Right kidney (tissue), 1 donor: ENCODE measurements at regions not wholly inside any gene's neighbourhood (a gene's known extent, or its start where the extent isn't known, plus 50 kb on each side); places are given as distances from the start of the nearest gene placed in this dataset.
"Not testable (repeated sequence)": the region's sequence is repeated elsewhere in the genome, so short reads cannot be mapped to it uniquely, and the experiment has no call there.

Source experiments
- DNase-seq: peaks from one replicate; pipeline ENCODE4 v3.0.0-alpha.2; 2016

GRCh38 chr9:24832307-24832706, 286.6 kb upstream of the IZUMO3 start:
- DNase-seq = no peak

GRCh38 chr9:24828687-24829086, 283.0 kb upstream of the IZUMO3 start:
- no peak for DNase-seq

GRCh38 chr9:24824607-24825006, 278.9 kb upstream of the IZUMO3 start:
- no peak for DNase-seq

- no peak for DNase-seq
Observed at GRCh38 chr9:24820196-24820595, 274.5 kb upstream of the IZUMO3 start.

GRCh38 chr9:24817756-24818155, 272.1 kb upstream of the IZUMO3 start:
- no peak for DNase-seq

- no peak for DNase-seq
Observed at GRCh38 chr9:24816006-24816405, 270.3 kb upstream of the IZUMO3 start.

GRCh38 chr9:24801344-24801743, 255.6 kb upstream of the IZUMO3 start:
- no peak for DNase-seq

- DNase-seq = no peak
Observed at GRCh38 chr9:24793787-24794186, 248.1 kb upstream of the IZUMO3 start.

- no peak for DNase-seq
Observed at GRCh38 chr9:24776226-24776625, 230.5 kb upstream of the IZUMO3 start.

- not testable (repeated sequence) for DNase-seq
Observed at GRCh38 chr9:24774199-24774598, 228.5 kb upstream of the IZUMO3 start.

- no peak for DNase-seq
Observed at GRCh38 chr9:24766081-24766480, 220.4 kb upstream of the IZUMO3 start.

GRCh38 chr9:24765025-24765756, 219.5 kb upstream of the IZUMO3 start:
- DNase-seq = no peak

- no peak for DNase-seq
Observed at GRCh38 chr9:24738421-24738961, 192.8 kb upstream of the IZUMO3 start.

GRCh38 chr9:24731754-24732153, 186.1 kb upstream of the IZUMO3 start:
- DNase-seq = no peak

GRCh38 chr9:24721621-24722020, 175.9 kb upstream of the IZUMO3 start:
- DNase-seq = no peak

GRCh38 chr9:24712206-24712605, 166.5 kb upstream of the IZUMO3 start:
- DNase-seq = no peak

GRCh38 chr9:24708814-24709213, 163.1 kb upstream of the IZUMO3 start:
- no peak for DNase-seq

GRCh38 chr9:24698881-24699518, 153.3 kb upstream of the IZUMO3 start:
- no peak for DNase-seq

GRCh38 chr9:24672336-24672735, 126.6 kb upstream of the IZUMO3 start:
- DNase-seq = no peak

- no peak for DNase-seq
Observed at GRCh38 chr9:24657387-24657786, 111.7 kb upstream of the IZUMO3 start.

GRCh38 chr9:24652181-24652580, 106.5 kb upstream of the IZUMO3 start:
- DNase-seq = no peak

GRCh38 chr9:24628809-24629208, 83.1 kb upstream of the IZUMO3 start:
- not testable (repeated sequence) for DNase-seq

- no peak for DNase-seq
Observed at GRCh38 chr9:24625097-24625496, 79.4 kb upstream of the IZUMO3 start.

GRCh38 chr9:24624481-24624880, 78.8 kb upstream of the IZUMO3 start:
- no peak for DNase-seq
